ENCODE measurements at regions not wholly inside any gene's neighbourhood (a gene's known extent, or its start where the extent isn't known, plus 50 kb on each side); places are given as distances from the start of the nearest gene placed in this dataset.

- TF ChIP-seq ESRRA (CRISPR knock-in tag; IDR thresholded peaks at IDR 0.05; ENCODE audit: borderline replicate concordance) (no peak), TEAD4 (CRISPR knock-in tag; IDR thresholded peaks at IDR 0.05) (no peak)
- TF ChIP-seq, protein P1, sequence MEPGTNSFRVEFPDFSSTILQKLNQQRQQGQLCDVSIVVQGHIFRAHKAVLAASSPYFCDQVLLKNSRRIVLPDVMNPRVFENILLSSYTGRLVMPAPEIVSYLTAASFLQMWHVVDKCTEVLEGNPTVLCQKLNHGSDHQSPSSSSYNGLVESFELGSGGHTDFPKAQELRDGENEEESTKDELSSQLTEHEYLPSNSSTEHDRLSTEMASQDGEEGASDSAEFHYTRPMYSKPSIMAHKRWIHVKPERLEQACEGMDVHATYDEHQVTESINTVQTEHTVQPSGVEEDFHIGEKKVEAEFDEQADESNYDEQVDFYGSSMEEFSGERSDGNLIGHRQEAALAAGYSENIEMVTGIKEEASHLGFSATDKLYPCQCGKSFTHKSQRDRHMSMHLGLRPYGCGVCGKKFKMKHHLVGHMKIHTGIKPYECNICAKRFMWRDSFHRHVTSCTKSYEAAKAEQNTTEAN (CRISPR knock-in tag; IDR thresholded peaks at IDR 0.05), result no peak
Observed at GRCh38 chr1:55272994-55273393, 57.8 kb upstream of the USP24 start (continued).
